ENCODE measurements at regions not wholly inside any gene's neighbourhood (a gene's known extent, or its start where the extent isn't known, plus 50 kb on each side); places are given as distances from the start of the nearest gene placed in this dataset.

GRCh38 chr13:64546371-64546770, 2683.8 kb downstream of the PCDH9 start:
- Histone ChIP-seq H3K4me3 (no peak overlapping the region), H3K36me3 (no peaks in the 10 kb centered on the region), H3K9ac (ENCODE audit: low read depth in 2 of 2, low read length in 2 of 2) (no peak overlapping the region), H3K4me1 (no peaks in the 10 kb centered on the region), H3K9me3 (no peaks in the 10 kb centered on the region), H3K27me3 (no peaks in the 10 kb centered on the region), H3K27ac (no peak overlapping the region)
- intact Hi-C loops (cut with DNase I): no loop called here
- no peak for TF ChIP-seq CTCF (IDR thresholded peaks at IDR 0.05)
- DNase-seq: no peak

DNA sequence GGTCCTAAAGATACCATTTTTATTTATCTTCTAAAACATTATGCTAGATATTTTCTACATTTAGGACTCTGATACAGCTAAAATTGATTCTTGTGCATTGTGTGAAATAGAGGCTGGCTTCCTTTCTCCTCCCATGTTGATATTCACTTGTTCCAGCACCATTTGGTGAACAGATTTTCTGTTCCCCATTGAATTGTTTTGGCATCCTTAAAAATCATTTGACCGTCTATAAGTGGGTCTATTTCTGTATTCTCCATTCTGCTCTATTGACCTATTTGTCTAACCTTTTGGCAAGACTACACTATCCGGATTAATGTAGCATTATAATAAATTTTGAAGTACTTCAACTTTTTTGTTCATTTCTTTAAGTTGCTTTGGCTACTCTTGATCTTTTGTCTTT, 2689.2 kb downstream of the PCDH9 start:
- no peaks in the 10 kb centered on the region for H3K27me3 ChIP-seq
- TF ChIP-seq CTCF (IDR thresholded peaks at IDR 0.05): no peak
- no peak overlapping the region for H3K4me3 ChIP-seq
- no peak overlapping the region for H3K27ac ChIP-seq
- no peaks in the 10 kb centered on the region for H3K36me3 ChIP-seq
- no peaks in the 10 kb centered on the region for H3K4me1 ChIP-seq
- intact Hi-C loops (cut with DNase I): no loop called here
- H3K9ac ChIP-seq (ENCODE audit: low read depth in 2 of 2, low read length in 2 of 2): no peak overlapping the region
- DNase-seq: no peak
- no peaks in the 10 kb centered on the region for H3K9me3 ChIP-seq

GRCh38 chr13:64540468-64540867, 2689.7 kb downstream of the PCDH9 start:
- no peak overlapping the region for H3K4me3 ChIP-seq
- H3K9ac ChIP-seq (ENCODE audit: low read depth in 2 of 2, low read length in 2 of 2): no peak overlapping the region
- no peaks in the 10 kb centered on the region for H3K27me3 ChIP-seq
- intact Hi-C loops (cut with DNase I): no loop called here
- no peaks in the 10 kb centered on the region for H3K36me3 ChIP-seq
- no peak for DNase-seq
- no peaks in the 10 kb centered on the region for H3K4me1 ChIP-seq
- TF ChIP-seq CTCF (IDR thresholded peaks at IDR 0.05): no peak
- H3K27ac ChIP-seq: no peak overlapping the region
- H3K9me3 ChIP-seq: no peaks in the 10 kb centered on the region

DNA sequence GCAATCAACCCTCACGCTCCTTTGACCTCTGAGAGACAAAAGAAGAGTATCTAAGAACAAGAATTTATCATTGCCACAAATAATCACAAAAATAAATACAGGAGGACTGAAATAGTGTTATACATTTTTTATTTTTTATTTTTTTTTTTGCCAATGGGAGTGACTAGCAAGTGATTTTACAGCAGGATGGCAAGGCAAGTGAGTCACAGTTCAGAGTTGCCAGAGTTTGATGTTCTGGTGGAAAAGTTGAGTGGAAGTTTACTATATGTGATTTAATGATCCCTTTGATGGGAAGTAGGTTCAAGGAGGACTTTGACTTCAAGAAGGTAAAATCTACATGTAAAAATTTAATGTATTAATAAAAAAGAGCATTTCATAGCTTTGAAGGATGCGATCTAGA, 2691.4 kb downstream of the PCDH9 start:
- no peak for DNase-seq
- Histone ChIP-seq H3K27ac (no peak overlapping the region), H3K4me1 (no peaks in the 10 kb centered on the region), H3K4me3 (no peak overlapping the region), H3K27me3 (no peaks in the 10 kb centered on the region), H3K36me3 (no peaks in the 10 kb centered on the region), H3K9me3 (no peaks in the 10 kb centered on the region), H3K9ac (ENCODE audit: low read depth in 2 of 2, low read length in 2 of 2) (no peak overlapping the region)
- intact Hi-C loops (cut with DNase I): no loop called here
- no peak for TF ChIP-seq CTCF (IDR thresholded peaks at IDR 0.05)

GRCh38 chr13:64534302-64534701, 2695.8 kb downstream of the PCDH9 start:
- no peaks in the 10 kb centered on the region for H3K9me3 ChIP-seq
- no peak overlapping the region for H3K9ac ChIP-seq (ENCODE audit: low read depth in 2 of 2, low read length in 2 of 2)
- H3K27ac ChIP-seq: no peak overlapping the region
- intact Hi-C loops (cut with DNase I): no loop called here
- H3K4me1 ChIP-seq: no peaks in the 10 kb centered on the region
- TF ChIP-seq CTCF (IDR thresholded peaks at IDR 0.05): no peak
- H3K4me3 ChIP-seq: no peak overlapping the region
- no peaks in the 10 kb centered on the region for H3K27me3 ChIP-seq
- no peaks in the 10 kb centered on the region for H3K36me3 ChIP-seq
- no peak for DNase-seq

GRCh38 chr13:64531400-64531799, 2698.7 kb downstream of the PCDH9 start:
- H3K4me1 ChIP-seq: no peaks in the 10 kb centered on the region
- no peaks in the 10 kb centered on the region for H3K36me3 ChIP-seq
- intact Hi-C loops (cut with DNase I): no loop called here
- no peak for DNase-seq
- no peak for TF ChIP-seq CTCF (IDR thresholded peaks at IDR 0.05)
- no peaks in the 10 kb centered on the region for H3K9me3 ChIP-seq
- H3K27me3 ChIP-seq: no peaks in the 10 kb centered on the region
- H3K9ac ChIP-seq (ENCODE audit: low read depth in 2 of 2, low read length in 2 of 2): no peak overlapping the region
- H3K27ac ChIP-seq: no peak overlapping the region
- no peak overlapping the region for H3K4me3 ChIP-seq

All from colonic mucosa (tissue), 4 donors.